ENCODE measurements at regions not wholly inside any gene's neighbourhood (a gene's known extent, or its start where the extent isn't known, plus 50 kb on each side); places are given as distances from the start of the nearest gene placed in this dataset.
A peak's percentile ranks its signal among the peaks of the same experiment; 100 is the strongest.

- Histone ChIP-seq H3K9ac (ENCODE audit: insufficient read depth in 1 of 2, low read depth in 2 of 2, low read length in 2 of 2) (no peak overlapping the region), H2AFZ (ENCODE audit: low read depth, low read length) (no peak overlapping the region), H3K9me3 (replicated peaks; ENCODE audit: control insufficient read depth, insufficient read depth, low read depth, low read length) (no peaks in the 10 kb centered on the region; the same call in none of the 2 replicates), H4K20me1 (replicated peaks; ENCODE audit: control insufficient read depth, insufficient read depth, low read length) (no peaks in the 10 kb centered on the region), H3K79me2 (ENCODE audit: control insufficient read depth, insufficient read depth, low read length) (no peaks in the 10 kb centered on the region), H3K27ac (ENCODE audit: extremely low read depth, low read depth, low read length) (no peak overlapping the region), H3K4me2 (ENCODE audit: insufficient read depth, low read length) (no peak overlapping the region), H3K36me3 (ENCODE audit: control insufficient read depth, insufficient read depth, low read length) (no peaks in the 10 kb centered on the region), H3K4me1 (replicated peaks in 1 of 2; ENCODE audit: control insufficient read depth in 2 of 2, insufficient read depth in 2 of 2, low read length in 2 of 2) (no peaks in the 10 kb centered on the region), H3K4me3 (no peak overlapping the region), H3K27me3 (ENCODE audit: control insufficient read depth in 2 of 2, insufficient read depth in 2 of 2, low read length in 2 of 2) (no peaks in the 10 kb centered on the region), H3K9me1 (ENCODE audit: control insufficient read depth, insufficient read depth, low read length) (no peaks in the 10 kb centered on the region)
- BruUV-seq (replicated peaks), result no TSS peak
- in situ Hi-C loops (cut with MboI), result no loop called here
- FAIRE-seq (peak; percentile 57), ATAC-seq (no peak), DNase-seq (ENCODE audit: extremely low read depth in 1 of 4, low spot score in 3 of 4) (no peak)
- CTCF ChIA-PET (ENCODE audit: low intra/inter-chr PET ratio), result no interaction called here
- WGBS (ENCODE audit: insufficient coverage, low coverage, missing lambda C conversion rate), result 0% methylated on average over 2 of the region's 2 CpGs
- intact Hi-C loops (cut with micrococcal nuclease), result no loop called here
- TF ChIP-seq ETS2 (tag; IDR thresholded peaks at IDR 0.05; ENCODE audit: borderline replicate concordance, poor library complexity, severe bottlenecking), result no peak
- TF ChIP-seq ZNF124 (CRISPR knock-in tag; IDR thresholded peaks at IDR 0.05), result no peak
- TF ChIP-seq PHTF2 (CRISPR knock-in tag; IDR thresholded peaks at IDR 0.05), result no peak
- no peak for TF ChIP-seq PREB (CRISPR knock-in tag; IDR thresholded peaks at IDR 0.05)
- TF ChIP-seq MEIS2 (IDR thresholded peaks at IDR 0.05; ENCODE audit: partially characterized antibody), result no peak
- no peak for TF ChIP-seq BDP1 (IDR thresholded peaks at IDR 0.05; ENCODE audit: insufficient read depth, insufficient read length)
- no peak for TF ChIP-seq USF1 (CRISPR knock-in tag; IDR thresholded peaks at IDR 0.05)
- TF ChIP-seq RBBP5 (IDR thresholded peaks at IDR 0.05; ENCODE audit: borderline replicate concordance, insufficient read depth, low read length, poor library complexity, severe bottlenecking), result no peak
- TF ChIP-seq ZNF431 (CRISPR knock-in tag; IDR thresholded peaks at IDR 0.05), result no peak
- TF ChIP-seq ZNF780A (CRISPR knock-in tag; IDR thresholded peaks at IDR 0.05), result no peak
- TF ChIP-seq ETV6 (IDR thresholded peaks at IDR 0.05; ENCODE audit: borderline replicate concordance in 1 of 2, low read depth in 2 of 2, low read length in 1 of 2), result no peak
- TF ChIP-seq ETV6 (CRISPR knock-in tag; IDR thresholded peaks at IDR 0.05; ENCODE audit: borderline replicate concordance), result no peak
- no peak for TF ChIP-seq ASH1L (IDR thresholded peaks at IDR 0.05; ENCODE audit: borderline replicate concordance, low read depth, partially characterized antibody)
- no peak for TF ChIP-seq ZEB2 (IDR thresholded peaks at IDR 0.05)
- POLR2A ChIA-PET, result no interaction called here
These were observed 753.3 kb downstream of the LTN1 start for GRCh38 chr21:28239340-28239739.
